HG02938 (cell line): ENCODE measurements at regions not wholly inside any gene's neighbourhood (a gene's known extent, or its start where the extent isn't known, plus 50 kb on each side); places are given as distances from the start of the nearest gene placed in this dataset.
"Not testable (repeated sequence)": the region's sequence is repeated elsewhere in the genome, so short reads cannot be mapped to it uniquely, and the experiment has no call there.

Experiments
- ATAC-seq: cut with Tn5 transposase; IDR thresholded peaks from one replicate; pipeline ENCODE4 v1.9.1; 2021; ENCODE audit warnings: mild to moderate bottlenecking, moderate library complexity; ENCODE audit not compliant: unreplicated experiment

DNA sequence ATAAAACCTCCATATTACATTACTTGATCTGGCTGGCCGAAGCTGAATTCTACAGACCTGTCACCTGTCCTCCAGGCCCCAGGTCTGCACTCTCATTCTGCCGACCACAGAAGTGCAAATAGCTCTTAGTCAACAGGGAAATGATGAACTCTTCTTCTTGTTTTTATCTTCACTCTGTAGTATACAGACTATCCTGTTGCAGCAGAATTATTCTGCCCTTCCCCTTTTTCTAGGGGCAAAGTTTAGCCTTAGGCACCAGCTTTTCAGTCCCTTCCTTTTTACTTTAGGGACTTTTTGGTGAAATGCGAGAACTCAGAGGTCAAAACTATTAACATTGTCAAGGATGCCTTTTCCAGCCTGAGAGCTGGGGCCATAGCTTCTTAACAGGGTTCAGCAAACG lies 229.6 kb upstream of the EGLN3 start:
- ATAC-seq = no peak

DNA sequence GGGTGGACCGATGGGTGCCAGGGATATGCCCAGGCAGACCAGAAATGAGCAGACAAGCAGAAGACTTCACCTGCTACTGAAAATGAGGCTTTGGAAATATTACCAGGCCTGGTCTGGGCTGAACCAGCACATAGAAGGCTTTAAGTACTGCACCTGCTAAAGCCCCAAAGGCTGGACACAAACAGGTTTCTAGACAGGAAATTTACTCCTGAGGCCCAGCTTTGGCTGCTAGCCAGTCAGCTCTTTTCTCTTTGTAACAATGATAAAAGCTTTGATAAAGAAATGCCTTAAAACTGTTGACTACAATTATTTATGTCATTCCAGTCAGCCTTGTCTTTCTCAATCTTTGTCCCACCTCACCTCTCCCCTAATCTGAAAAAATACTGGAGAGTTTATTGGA lies 228.9 kb upstream of the EGLN3 start:
- ATAC-seq = no peak

DNA sequence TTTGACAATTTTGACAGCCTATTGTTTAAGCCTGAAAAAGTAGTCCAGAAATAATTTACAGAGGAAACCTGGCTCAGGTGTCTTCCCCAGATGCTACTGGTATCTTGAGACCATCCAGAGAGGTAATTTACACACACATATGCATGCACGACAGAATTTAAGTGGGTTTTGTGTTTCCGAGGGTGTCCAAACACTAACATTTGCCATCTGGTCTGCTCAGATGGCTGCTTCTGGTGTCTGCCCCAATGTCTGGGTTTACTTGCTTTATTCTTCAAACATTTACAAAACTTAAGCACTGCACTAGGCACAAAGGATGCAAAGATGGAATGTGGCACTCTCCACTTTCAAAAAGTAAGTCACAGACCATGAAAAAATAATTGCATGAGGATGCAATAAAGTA lies 226.6 kb upstream of the EGLN3 start:
- ATAC-seq = no peak

DNA sequence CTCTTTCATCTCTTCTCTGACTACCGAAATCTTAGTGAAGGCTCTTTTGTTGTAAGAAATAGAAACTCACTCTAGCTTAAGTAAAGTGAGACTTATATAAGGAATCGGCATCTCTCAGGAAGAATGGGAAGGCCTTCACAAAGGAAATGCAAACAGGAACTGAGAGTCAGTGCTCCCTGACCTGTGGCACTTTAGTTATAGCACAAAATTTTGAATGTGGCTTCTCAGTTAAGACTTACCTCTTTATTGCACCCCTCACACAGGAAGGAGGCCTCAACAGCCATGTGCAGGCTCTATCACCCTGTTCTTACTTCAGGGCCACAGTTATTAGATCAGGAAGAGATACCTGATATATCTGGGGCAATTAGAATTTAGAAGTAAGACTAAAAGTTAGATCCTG lies 224.7 kb upstream of the EGLN3 start:
- ATAC-seq = peak; percentile 53

DNA sequence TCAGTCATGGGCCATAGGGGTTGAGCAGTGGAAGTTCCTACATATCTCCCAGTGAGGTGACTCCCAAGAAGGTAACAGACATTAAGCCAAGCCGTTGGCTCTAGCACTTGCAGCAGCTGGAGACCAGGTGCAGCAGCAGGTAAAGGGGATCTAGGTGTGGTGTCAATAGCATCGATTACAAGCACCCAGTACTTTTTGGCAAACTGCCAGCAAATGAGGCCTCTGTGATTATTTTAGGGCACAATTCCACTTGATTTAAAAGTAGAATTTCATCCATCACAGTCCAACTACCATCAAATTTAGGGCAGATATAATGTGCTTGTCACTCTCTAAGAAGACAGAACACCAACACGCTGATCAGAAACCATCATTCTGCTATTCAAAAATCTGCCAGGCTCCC lies 224.1 kb upstream of the EGLN3 start:
- no peak for ATAC-seq

DNA sequence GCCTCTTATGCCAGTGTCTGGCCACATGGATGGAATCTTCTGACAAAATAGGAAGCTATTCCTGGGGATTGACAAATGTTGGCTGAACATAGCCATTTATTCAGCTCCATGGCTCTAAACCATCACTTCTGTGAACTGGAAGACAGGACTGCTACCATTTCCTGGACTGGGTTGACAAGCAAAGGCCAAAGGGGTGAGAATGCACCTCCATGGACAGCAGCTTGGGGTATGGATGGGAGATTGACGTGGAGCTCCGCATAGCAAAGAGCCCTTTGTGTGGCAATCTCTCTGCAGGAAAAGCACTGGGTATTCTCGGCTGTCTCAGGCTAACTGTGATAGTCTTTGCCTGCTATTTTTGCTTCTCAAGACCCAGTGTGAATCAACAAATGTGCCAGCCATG lies 223.0 kb upstream of the EGLN3 start:
- no peak for ATAC-seq

DNA sequence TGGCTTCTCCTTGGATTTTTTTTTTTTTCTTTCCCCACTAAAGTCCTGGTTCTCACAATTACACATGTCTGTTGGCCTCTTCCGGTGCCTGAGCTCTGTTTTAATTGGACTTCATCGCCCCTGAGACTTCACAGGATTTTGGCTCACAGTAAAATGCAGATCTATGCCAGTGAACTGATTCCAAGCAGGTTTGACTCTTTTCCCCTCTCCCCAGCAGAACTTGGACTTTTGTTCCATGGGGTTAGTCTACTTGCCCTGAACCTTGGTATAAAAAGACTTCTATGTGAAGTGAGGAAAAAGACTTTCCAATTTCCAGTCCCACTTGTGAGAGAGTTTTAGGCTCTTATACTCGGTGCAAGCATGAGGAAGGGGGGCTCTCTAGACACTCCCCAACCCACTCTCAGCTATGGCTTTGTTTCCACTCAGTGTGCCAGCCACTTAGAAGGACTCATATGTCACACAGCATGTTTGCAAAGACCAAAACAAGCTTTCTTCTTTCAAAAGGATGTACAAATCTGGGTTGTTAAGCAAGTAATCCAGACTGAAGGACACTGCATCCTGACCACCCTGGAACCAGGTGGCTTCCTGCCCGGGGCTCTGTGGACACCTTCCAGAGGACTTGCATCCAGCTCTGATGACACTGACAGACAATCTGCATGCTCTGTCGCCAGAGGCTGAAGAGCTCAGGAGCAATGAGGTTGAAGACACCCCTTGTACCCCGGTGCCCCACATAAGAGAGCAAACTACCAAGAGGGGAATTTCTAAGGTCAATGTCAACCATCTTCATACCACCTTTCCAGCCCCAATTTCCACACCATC lies 221.9 kb upstream of the EGLN3 start:
- ATAC-seq = no peak

DNA sequence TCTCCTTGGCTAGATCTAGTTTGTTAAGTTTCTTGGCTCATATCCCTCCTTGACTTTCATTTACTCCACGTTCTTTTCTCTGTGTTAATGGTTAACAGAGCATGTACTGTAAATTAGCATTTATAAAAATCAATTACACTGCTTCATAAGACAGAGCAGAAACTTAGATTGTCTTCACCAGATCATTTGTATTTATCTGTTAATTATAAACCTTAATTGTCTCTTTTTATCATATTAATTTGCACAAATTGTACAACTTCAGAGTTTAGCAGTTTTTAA lies 221.2 kb upstream of the EGLN3 start:
- ATAC-seq = no peak

DNA sequence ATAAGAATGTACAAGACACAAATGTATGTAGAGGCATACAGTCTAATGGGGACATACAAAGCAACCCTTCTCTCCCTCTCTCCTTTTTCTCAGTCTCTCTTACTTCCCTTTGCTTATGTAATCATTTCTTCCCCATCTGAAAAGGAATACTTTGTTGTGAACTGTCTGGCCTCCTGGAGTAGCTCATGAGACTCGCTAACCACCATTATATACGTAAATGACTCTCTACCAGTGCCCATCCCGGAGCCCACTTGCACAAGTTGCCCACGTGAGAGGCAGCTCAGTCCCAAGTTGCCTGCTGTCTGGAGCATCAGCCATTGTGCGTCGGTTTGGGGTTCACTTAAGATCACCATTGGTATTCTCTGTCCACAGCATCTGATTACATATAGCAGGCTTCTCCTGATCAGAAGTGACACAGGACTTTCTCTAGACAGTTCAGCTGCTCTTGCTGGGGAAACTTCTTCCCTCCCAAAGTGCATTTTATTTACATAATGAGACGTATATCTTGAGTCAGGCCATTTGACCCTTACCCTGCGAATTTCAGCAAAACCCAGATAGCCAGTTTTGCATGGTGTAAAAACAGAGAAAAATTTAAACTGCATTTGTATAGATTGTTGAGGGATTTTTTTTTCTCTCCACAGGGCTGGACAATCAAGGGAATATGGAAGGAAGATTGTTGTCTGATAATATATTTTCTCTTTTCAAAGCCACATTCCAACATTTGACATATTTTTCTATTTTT lies 220.7 kb upstream of the EGLN3 start:
- ATAC-seq = no peak

DNA sequence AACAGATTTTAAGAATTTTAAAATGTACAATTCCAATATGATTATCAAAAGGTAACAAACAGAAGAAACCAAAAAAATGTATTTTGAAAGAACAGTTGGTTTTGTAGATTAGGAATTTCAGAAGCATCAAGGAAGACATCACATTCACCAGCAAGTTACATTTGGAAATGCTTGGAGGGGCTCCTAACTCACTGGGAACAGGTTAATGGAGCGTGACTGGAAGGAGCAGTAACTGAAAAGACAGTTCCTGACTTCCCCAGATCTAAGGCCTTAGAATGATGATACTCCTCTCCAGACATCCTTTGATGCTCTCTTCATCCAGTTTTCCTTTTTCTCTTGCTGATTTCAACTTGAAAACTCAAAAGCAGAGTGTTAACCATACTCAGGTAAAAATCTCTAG lies 220.0 kb upstream of the EGLN3 start:
- no peak for ATAC-seq

DNA sequence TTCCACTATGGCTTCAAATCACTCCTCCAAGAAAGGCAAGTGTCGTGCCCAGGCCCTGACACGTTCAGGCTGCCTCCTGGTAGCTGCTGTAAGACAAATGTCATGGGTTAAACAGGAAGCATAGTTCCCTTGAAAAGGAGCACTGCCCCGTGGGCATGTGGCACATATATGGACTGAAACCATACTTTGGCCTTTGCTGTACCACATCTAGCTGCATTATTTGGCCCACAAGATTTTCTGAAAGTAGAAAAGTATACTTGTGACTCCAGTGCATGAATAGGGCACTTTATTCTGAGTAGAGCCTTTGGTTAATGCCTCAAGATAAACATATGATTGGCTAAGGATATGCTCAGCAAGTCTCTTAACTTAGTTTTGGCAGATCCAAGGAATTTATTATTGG lies 218.7 kb upstream of the EGLN3 start:
- no peak for ATAC-seq

DNA sequence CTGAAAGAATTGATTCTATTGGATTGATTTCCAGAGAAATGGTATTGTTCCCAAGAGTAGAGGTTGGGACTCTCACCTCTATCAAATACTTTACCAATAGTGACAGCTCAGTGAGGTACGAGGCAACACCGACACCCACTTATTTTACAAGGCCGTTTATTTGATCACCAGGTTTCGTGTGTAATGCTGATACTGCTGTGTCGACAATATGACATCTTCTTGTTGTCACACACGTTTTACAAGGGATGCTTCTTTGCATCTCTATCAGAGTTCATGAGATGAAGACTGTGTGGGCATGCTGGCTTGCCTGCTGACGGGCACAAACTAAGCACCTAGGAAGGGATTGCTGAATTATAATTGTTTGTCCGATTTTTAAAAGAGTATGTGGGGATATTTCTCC lies 217.8 kb upstream of the EGLN3 start:
- ATAC-seq = no peak

DNA sequence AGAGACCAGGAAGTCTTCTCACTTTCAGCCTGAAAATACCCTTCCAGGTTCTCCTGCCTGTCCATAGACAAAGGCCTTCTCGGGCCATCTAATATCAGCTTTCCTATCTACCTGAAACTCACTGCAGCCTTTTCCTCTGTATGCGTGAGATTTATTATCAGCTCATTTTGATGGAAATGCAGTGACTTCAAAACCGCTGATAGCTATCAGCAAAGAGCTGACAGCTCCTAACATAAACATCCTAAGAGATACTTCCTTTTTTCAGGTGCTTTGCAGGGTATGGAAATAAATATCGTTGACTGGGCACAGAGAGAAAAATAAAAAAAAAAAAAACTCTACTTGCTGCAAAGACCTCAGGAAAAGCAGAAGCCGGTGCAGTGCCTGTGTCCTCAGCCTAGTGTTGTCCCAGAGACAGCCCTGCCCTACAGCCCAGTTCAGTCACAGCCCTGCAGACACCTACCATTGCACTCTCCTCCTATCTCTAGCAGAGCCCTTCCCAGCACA lies 215.0 kb upstream of the EGLN3 start:
- no peak for ATAC-seq

DNA sequence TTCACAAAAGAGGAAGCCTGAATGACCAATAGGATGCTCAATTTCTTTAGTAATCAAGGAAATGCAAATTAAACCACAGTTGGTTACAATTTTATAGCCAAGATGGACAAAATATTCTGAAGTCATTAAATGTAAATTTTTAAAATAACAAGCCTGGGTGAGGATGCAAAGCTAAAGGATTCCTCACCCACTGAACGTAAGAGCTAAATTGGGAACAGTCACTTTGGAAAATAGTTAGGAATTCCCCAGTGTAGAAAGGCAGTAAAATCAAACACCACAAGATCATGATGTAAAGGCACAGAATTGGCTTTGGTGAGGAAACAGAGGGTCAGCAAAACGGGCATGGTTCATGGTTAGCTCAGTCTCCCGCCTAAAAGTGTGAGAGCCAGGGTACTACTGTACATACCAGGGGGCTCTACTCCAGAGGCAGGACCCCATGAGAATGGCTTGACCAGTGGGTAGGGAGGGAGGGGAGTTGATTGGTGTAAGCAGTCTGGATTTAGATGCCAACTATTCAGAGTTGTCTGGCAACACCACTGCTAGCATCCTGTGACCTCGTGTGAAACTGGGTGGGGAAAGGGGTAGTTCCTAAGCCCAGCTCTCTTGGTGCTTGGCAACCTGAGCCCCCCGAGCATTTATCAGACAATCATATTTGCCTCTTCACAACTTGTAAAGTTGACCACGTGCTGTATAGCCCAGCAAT lies 213.4 kb upstream of the EGLN3 start:
- no peak for ATAC-seq

DNA sequence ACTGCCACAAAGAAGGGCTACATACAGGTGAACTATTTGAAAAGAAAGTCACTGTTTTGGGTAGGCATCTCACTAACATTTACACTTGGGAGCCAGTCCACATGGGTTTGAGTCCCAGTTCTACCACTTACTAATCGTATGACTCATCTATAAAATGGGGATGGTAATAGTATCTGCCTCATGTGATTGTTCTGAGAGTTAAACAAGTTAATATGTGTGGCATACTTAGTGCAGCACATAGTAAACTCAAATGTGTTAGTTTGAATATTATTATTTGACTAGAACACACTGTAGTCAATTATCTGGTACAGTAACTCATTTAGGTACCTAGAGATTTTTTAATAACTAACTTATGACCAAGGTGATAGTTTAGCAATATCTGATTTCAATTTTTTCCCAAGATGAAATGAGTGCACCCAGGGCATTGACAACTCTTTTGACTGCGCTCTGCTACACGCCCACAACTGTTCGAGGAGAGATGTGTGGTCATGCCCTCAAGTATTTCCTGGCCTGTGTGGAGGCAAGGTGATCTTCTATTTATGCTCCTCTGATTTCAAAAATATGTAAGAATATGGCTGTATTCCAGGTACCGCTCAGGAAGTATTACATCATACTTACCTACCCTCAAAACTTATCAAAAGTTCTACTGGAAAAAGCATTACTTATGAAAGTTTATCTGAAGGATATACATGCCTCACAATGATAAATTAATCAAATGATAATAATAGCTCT lies 210.6 kb upstream of the EGLN3 start:
- no peak for ATAC-seq

DNA sequence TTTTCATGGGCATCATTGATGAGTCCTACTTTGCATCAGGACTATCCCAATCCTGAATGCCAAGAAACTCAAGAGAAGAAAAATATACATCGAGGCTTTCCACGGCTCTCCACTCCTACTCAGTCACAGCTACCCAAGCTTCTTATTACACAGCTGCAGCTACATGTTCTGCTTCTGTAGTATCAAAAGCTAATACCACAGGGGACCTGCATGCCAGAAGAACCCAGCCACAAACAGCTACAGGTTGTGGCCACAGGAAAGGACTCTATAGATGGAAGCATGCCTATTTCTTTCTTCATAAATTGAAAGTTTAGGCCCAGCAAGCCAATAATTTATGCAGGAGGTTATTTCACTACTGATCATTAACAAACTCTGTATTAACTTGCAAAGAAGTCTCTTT lies 209.7 kb upstream of the EGLN3 start:
- ATAC-seq = no peak

DNA sequence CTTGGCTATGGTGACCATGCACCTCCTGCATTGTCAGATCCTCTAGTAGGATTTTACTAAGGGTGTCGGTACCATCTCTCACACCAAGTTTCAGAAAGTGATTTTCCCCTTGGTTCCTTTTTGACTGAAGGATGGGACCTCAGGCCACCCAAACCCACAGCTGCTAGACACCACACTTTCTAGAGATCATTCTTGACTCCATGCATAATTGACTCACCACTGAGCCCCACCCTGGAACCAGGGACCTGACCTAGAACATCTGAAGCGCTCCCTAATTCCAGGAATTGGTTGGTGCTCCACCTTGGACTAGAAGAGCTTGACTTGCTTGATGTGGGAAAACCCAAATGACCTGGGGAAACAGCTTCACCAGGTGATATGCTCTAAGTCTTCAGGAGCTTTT lies 206.8 kb upstream of the EGLN3 start:
- no peak for ATAC-seq

DNA sequence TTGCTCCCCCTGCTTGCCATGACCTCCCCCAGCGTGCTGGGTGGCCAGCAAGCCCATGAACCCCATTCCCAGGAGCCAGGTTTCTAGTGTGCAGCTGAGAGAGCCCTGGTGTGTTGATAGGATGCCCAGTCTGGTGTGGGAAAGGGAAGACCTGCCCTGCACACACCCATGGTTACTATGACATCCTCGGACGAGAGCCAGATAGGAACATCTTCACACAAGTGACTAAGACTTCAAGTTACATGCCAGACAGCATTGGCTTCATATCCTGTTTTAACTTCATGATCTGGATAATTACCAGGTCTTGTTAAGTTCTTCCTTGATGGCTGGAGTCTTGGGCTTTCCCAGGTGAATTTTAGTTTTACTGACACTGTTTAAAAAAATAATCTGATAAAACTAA lies 196.6 kb upstream of the EGLN3 start:
- no peak for ATAC-seq

DNA sequence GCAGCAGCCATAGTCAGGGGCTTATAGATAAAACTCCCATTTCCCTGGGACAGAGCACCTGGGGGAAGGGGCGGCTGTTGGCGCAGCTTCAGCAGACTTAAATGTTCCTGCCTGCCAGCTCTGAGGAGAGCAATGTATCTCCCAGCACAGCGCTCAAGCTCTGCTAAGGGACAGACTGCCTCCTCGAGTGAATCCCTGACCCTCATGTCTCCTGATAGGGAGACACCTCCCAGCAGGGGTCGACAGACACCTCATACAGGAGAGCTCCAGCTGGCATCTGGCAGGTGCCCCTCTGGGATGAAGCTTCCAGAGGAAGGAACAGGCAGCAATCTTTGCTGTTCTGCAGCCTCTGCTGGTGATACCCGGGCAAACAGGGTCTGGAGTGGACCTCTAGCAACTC lies 189.3 kb upstream of the EGLN3 start:
- ATAC-seq = not testable (repeated sequence)

DNA sequence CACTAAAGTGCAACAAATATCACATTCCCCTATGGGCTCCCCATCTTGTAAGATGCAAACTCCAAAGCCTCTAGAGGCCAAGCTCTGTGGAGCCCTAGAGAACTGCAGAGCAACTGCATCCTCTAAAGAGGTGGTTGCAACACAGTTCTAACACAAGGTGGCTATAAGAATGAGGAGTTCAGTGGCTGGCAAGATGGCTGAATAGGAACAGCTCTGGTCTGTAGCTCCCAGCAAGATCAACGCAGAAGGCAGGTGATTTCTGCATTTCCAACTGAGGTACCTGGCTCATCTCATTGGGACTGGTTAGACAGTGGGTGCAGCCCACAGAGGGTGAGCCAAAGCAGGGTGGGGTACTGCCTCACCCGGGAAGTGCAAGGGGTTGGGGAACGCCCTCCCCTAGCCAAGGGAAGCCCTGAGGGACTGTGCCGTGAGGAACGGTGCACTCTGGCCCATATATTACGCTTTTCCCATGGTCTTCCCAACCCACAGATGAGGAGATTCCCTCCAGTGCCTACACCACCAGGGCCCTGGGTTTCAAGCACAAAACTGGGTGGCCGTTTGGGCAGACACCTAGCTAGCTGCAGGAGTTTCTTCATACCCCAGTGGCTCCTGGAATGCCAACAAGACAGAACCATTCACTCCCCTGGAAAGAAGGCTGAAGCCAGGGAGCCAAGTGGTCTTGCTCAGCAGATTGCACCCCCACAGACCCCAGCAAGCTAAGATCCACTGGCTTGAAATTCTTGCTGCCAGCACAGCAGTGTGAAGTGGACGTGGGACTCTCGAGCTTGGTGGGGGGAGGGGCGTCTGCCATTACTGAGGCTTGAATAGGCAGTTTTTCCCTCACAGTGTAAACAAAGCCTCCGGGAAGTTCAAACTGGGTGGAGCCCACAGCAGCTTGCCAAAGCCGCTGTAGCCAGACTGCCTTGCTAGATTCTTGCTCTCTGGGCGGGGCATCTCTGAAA lies 188.6 kb upstream of the EGLN3 start:
- not testable (repeated sequence) for ATAC-seq
